GM12891 (cell line): ENCODE measurements at regions not wholly inside any gene's neighbourhood (a gene's known extent, or its start where the extent isn't known, plus 50 kb on each side); places are given as distances from the start of the nearest gene placed in this dataset.

Experiments used
- PAX5 ChIP-seq: IDR thresholded peaks from 2 replicates; pipeline ENCODE4 v1.6.1; 2011; ENCODE audit warnings: low read length, moderate library complexity, mild to moderate bottlenecking; ENCODE audit not compliant: insufficient read depth, severe bottlenecking
- POLR2A ChIP-seq: IDR thresholded peaks from 2 replicates; pipeline ENCODE4 v1.6.1; 2011; ENCODE audit warnings: low read depth, low read length, control low read depth
- POLR2AphosphoS5 ChIP-seq: IDR thresholded peaks from 2 replicates; pipeline ENCODE4 v1.6.1; 2011; ENCODE audit warnings: low read depth, low read length, control low read depth
- POU2F2 ChIP-seq: IDR thresholded peaks from 2 replicates; pipeline ENCODE4 v1.6.1; 2011; ENCODE audit warnings: low read depth, mild to moderate bottlenecking, control low read depth, low read length, moderate library complexity
- SPI1 ChIP-seq: IDR thresholded peaks from 2 replicates; pipeline ENCODE4 v1.6.1; 2011; ENCODE audit warnings: low read depth, low read length, control low read depth
- TAF1 ChIP-seq: IDR thresholded peaks from 2 replicates; pipeline ENCODE4 v1.6.1; 2011; ENCODE audit warnings: low read depth, low read length, control low read depth

GRCh38 chr6:100171533-100172321 lies 177.7 kb upstream of the MCHR2 start:
- TF ChIP-seq POLR2AphosphoS5: no peak
- no peak for TF ChIP-seq POLR2A
- TF ChIP-seq POU2F2: no peak
- TF ChIP-seq TAF1: no peak
- TF ChIP-seq SPI1: no peak
- TF ChIP-seq PAX5: no peak
